A549 (cell line): ENCODE measurements at regions not wholly inside any gene's neighbourhood (a gene's known extent, or its start where the extent isn't known, plus 50 kb on each side); places are given as distances from the start of the nearest gene placed in this dataset.

Experiments used
- CEBPB ChIP-seq, 2 experiments: fragments of >200 bp in 1 of 2; sonication (Bioruptor Twin) in 1 of 2; formaldehyde crosslinking in 1 of 2; IDR thresholded peaks; 2 replicates each; pipeline ENCODE4 v1.6.1; 2012 to 2016
- CHD4 ChIP-seq: fragments of 200-600 bp; sonication (generic); IDR thresholded peaks from 2 replicates; pipeline ENCODE4 v1.6.1; 2016; ENCODE audit warnings: antibody characterized with exemption, mild to moderate bottlenecking, borderline replicate concordance
- CTCF ChIP-seq: fragments of >200 bp; sonication (Bioruptor Twin); formaldehyde crosslinking; IDR thresholded peaks from 3 replicates; pipeline ENCODE4 v1.5.1; 2016
- EP300 ChIP-seq, 2 experiments: fragments of >200 bp; sonication (Bioruptor Twin); formaldehyde crosslinking; IDR thresholded peaks; 2 replicates in 1 of 2; 3 replicates in 1 of 2; pipeline ENCODE4 v1.6.1; 2016 to 2017
- ESRRA ChIP-seq: fragments of 150-350 bp; IDR thresholded peaks from 2 replicates; pipeline ENCODE4 v1.6.1; 2014; ENCODE audit warnings: mild to moderate bottlenecking, low read length, borderline replicate concordance
- HMGXB4 ChIP-seq: fragments of 250-450 bp; sonication (Bioruptor Pico); IDR thresholded peaks from 2 replicates; pipeline ENCODE4 v1.5.0; 2021; ENCODE audit warnings: mild to moderate bottlenecking, moderate library complexity, borderline replicate concordance
- JUN ChIP-seq, 2 experiments: fragments of >200 bp; sonication (Bioruptor Twin); formaldehyde crosslinking; IDR thresholded peaks; 2 replicates in 1 of 2; 3 replicates in 1 of 2; pipeline ENCODE4 v1.6.1; 2016 to 2017
- KDM1A ChIP-seq: fragments of 200-600 bp; sonication (generic); IDR thresholded peaks from 2 replicates; pipeline ENCODE4 v1.6.1; 2016; ENCODE audit warnings: low read depth, mild to moderate bottlenecking
- NPAS2 ChIP-seq: fragments of 250-450 bp; sonication (Bioruptor Pico); IDR thresholded peaks from 2 replicates; pipeline ENCODE4 v1.8.0; 2022; ENCODE audit warnings: mild to moderate bottlenecking, moderate library complexity, borderline replicate concordance
- PHF8 ChIP-seq: fragments of 200-600 bp; sonication (generic); IDR thresholded peaks from 2 replicates; pipeline ENCODE4 v1.6.1; 2016; ENCODE audit warnings: low read depth, mild to moderate bottlenecking, antibody characterized with exemption, moderate library complexity, borderline replicate concordance
- RAD21 ChIP-seq, 2 experiments: fragments of >200 bp in 1 of 2; sonication (Bioruptor Twin) in 1 of 2; formaldehyde crosslinking in 1 of 2; IDR thresholded peaks in 1 of 2; conservative IDR thresholded peaks in 1 of 2; 2 replicates in 1 of 2; 3 replicates in 1 of 2; pipeline ENCODE4 v1.6.1; 2012 to 2018; ENCODE audit warnings: inconsistent platforms in 1 of 2
- RCOR1 ChIP-seq: fragments of 150-350 bp; IDR thresholded peaks from 2 replicates; pipeline ENCODE4 v1.6.1; 2014; ENCODE audit warnings: antibody characterized with exemption, low read length, low read depth
- SMC3 ChIP-seq: fragments of >200 bp; sonication (Bioruptor Twin); formaldehyde crosslinking; IDR thresholded peaks from 3 replicates; pipeline ENCODE4 v1.6.1; 2018; ENCODE audit warnings: inconsistent platforms

GRCh38 chr13:53241891-53242348 is 213.3 kb downstream of the OLFM4 start:
- TF ChIP-seq CTCF (no peak), KDM1A (no peak), RAD21 (conservative IDR thresholded peaks at IDR 0.05 in 1 of 2, IDR thresholded peaks at IDR 0.05 in 1 of 2) (no peak), PHF8 (no peak), SMC3 (no peak), JUN (IDR thresholded peaks at IDR 0.05) (no peak), ESRRA (no peak), CHD4 (no peak), NPAS2 (CRISPR knock-in tag) (no peak), RCOR1 (no peak), CEBPB (IDR thresholded peaks at IDR 0.05) (no peak), EP300 (IDR thresholded peaks at IDR 0.05) (no peak), HMGXB4 (CRISPR knock-in tag) (no peak)
